Adrenal gland (tissue), 9 donors: ENCODE measurements at regions not wholly inside any gene's neighbourhood (a gene's known extent, or its start where the extent isn't known, plus 50 kb on each side); places are given as distances from the start of the nearest gene placed in this dataset.

Source experiments
- DNase-seq, 7 donors: peaks; one replicate each; pipeline ENCODE4 v3.0.0-alpha.2; 2019 to 2020
- H3K27ac ChIP-seq, 5 donors: fragments of 200-600 bp; sonication (generic) in 4 of 5; 1 replicate in 3 of 5; 2 replicates in 2 of 5; pipeline versions ENCODE4 v1.5.1 to v1.8.0; 2016 to 2020; ENCODE audit warnings: mild to moderate bottlenecking in 1 of 5
- H3K27me3 ChIP-seq: fragments of 200-600 bp; 2 replicates; pipeline ENCODE4 v1.8.0; 2021
- H3K36me3 ChIP-seq, 2 donors: fragments of 200-600 bp; replicated peaks in 1 of 2; 1 replicate in 1 of 2; 2 replicates in 1 of 2; pipeline versions ENCODE4 v1.5.1 to v1.8.0; 2018 to 2022
- H3K4me1 ChIP-seq, 2 donors: fragments of 200-600 bp; replicated peaks in 1 of 2; 1 replicate in 1 of 2; 2 replicates in 1 of 2; pipeline versions ENCODE4 v1.5.1 to v1.8.0; 2018 to 2021
- H3K4me3 ChIP-seq, 4 donors: fragments of 200-600 bp; sonication (generic) in 3 of 4; one replicate each; pipeline ENCODE4 v1.5.1; 2016 to 2018
- H3K9me3 ChIP-seq, 3 donors: fragments of 200-600 bp; sonication (generic) in 1 of 3; replicated peaks in 1 of 3; 1 replicate in 2 of 3; 2 replicates in 1 of 3; pipeline versions ENCODE4 v1.5.1 to v1.8.0; 2016 to 2021
- CTCF ChIP-seq, 6 experiments: fragments of 450-650 bp in 4 of 6; fragments of 200-600 bp in 2 of 6; sonication (generic) in 1 of 6; IDR thresholded peaks; 1 replicate in 5 of 6; 2 replicates in 1 of 6; pipeline versions ENCODE4 v1.5.1 to v1.8.0; 2016 to 2021; ENCODE audit warnings: antibody characterized with exemption in 6 of 6, mild to moderate bottlenecking in 2 of 6, moderate library complexity in 1 of 6
- POLR2A ChIP-seq, 2 donors: fragments of 450-650 bp; IDR thresholded peaks; one replicate each; pipeline ENCODE4 v1.6.1; 2017; ENCODE audit warnings: antibody characterized with exemption in 2 of 2, mild to moderate bottlenecking in 2 of 2, moderate library complexity in 1 of 2
- WGBS, 4 donors: extraction: QIAGEN DNeasy Blood & Tissue Kit in 2 of 4; methylation state at CpG; one replicate each; pipeline versions ENCODE4 v1.1.5 to v1.1.7; 2013 to 2017; 5-methylcytosine and 5-hydroxymethylcytosine counted together
- intact Hi-C, 2 donors: fragments of 100-400 bp; cut with DNase I; formaldehyde crosslinking; loops; one replicate each; pipeline versions ENCODE4 v1.14.1 to v1.15.0; 2022 to 2023
- donor health status: healthy with polysubstance abuse.
- donor health status: Bipolar disorder and iron deficiency.
- donor health status: DM: yes; HTN: yes; CAD: no.
- donor health status: DM: no; HTN: no; CAD: no.
- donor health status: DM: no; HTN: no; CAD: no.

DNA sequence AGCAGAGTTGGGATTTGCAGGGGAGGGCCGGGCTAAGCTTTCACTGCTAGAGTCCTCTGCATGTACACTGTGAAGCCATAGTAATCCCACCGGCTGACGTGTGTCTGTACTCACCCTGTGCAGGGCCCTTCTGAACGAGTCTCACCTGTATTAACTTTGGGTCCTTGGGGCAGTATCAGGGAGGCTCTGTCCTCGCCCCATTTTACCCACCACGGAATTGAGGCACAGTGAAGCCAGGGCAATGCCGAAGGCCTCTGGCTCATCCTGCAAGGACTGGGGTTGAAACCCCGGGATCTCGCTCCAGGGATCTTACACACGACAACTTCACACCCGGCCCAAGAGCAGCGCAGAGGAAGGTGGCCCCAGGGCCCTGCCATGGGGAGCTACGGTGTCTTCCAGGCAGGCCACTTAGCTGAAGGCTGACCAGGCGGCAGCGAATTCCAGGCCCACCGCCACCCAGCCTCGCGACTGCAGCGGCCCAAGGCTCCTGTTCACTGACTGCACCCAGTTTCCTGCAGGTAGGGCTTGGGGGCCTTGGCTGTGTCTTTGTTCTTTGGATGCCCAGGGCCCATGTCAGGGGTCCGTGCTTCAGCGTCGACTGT lies 75.5 kb upstream of the ADRA2C start:
- intact Hi-C loops = no loop called here
- no peaks in the 10 kb centered on the region for H3K27me3 ChIP-seq
- H3K4me3 ChIP-seq = no peak overlapping the region
- DNase-seq = no peak
- H3K4me1 ChIP-seq = no peaks in the 10 kb centered on the region
- H3K27ac ChIP-seq = no peak overlapping the region
- H3K9me3 ChIP-seq = no peaks in the 10 kb centered on the region
- no peaks in the 10 kb centered on the region for H3K36me3 ChIP-seq
- WGBS, 4 donors = 73 to 87% (median 83%) methylated on average over 5 to 22 of the region's 22 CpGs
- TF ChIP-seq CTCF (IDR thresholded peaks at IDR 0.05) (no peak), POLR2A (IDR thresholded peaks at IDR 0.05) (no peak)

GRCh38 chr4:3689576-3690550 lies 76.3 kb upstream of the ADRA2C start:
- Histone ChIP-seq H3K4me3 (no peak overlapping the region), H3K4me1 (no peaks in the 10 kb centered on the region), H3K9me3 (no peaks in the 10 kb centered on the region), H3K27me3 (no peaks in the 10 kb centered on the region), H3K36me3 (no peaks in the 10 kb centered on the region), H3K27ac (no peak overlapping the region)
- TF ChIP-seq CTCF (IDR thresholded peaks at IDR 0.05) (no peak), POLR2A (IDR thresholded peaks at IDR 0.05) (no peak)
- DNase-seq = no peak
- WGBS, 4 donors = 82 to 88% (median 85%) methylated on average over 26 to 41 of the region's 41 CpGs
- intact Hi-C loops = no loop called here

- intact Hi-C loops = no loop called here
- no peaks in the 10 kb centered on the region for H3K4me1 ChIP-seq
- H3K36me3 ChIP-seq = no peaks in the 10 kb centered on the region
- no peaks in the 10 kb centered on the region for H3K27me3 ChIP-seq
- H3K4me3 ChIP-seq = no peak overlapping the region
- WGBS, 4 donors = 78 to 89% (median 84%) methylated on average over 8 to 21 of the region's 21 CpGs
- no peak for DNase-seq
- TF ChIP-seq POLR2A (IDR thresholded peaks at IDR 0.05) = no peak
- no peak for TF ChIP-seq CTCF (IDR thresholded peaks at IDR 0.05)
- H3K27ac ChIP-seq = no peak overlapping the region
- H3K9me3 ChIP-seq = no peaks in the 10 kb centered on the region
Measured at GRCh38 chr4:3689006-3689405, 77.2 kb upstream of the ADRA2C start.
